ENCODE measurements at regions not wholly inside any gene's neighbourhood (a gene's known extent, or its start where the extent isn't known, plus 50 kb on each side); places are given as distances from the start of the nearest gene placed in this dataset.

DNA sequence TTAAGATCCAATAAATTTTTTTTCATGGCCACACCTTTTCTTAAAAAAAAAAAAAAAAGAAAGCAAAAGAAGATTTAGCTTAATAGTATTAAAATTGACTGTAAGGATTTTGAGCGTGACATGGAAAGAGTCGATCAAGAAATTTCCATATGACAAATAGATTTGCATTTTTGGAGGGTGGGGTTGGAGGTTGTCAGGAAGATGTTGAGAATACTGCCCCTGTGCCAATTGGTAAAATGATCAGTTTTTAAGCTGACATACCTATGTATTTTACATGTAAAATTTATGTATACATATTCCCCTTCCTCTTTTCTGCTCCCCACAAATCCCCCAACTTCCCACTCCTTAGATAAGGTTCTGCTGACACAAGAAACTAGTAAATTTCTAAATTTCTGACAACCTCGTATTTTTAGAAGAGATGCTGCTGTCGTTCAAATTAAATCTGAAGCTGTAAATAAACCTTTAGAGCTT is 520.9 kb downstream of the CD83 start:
- DNase-seq, result no peak
- H3K4me1 ChIP-seq, result peaks cover 36% of the 10 kb centered on the region
- no peaks in the 10 kb centered on the region for H3K27me3 ChIP-seq (ENCODE audit: insufficient read depth in 3 of 3, low read length in 2 of 3)
- 29 to 38% (median 31%) methylated on average over 4 of the region's 4 CpGs for WGBS, 3 donors
- TF ChIP-seq, protein P1, sequence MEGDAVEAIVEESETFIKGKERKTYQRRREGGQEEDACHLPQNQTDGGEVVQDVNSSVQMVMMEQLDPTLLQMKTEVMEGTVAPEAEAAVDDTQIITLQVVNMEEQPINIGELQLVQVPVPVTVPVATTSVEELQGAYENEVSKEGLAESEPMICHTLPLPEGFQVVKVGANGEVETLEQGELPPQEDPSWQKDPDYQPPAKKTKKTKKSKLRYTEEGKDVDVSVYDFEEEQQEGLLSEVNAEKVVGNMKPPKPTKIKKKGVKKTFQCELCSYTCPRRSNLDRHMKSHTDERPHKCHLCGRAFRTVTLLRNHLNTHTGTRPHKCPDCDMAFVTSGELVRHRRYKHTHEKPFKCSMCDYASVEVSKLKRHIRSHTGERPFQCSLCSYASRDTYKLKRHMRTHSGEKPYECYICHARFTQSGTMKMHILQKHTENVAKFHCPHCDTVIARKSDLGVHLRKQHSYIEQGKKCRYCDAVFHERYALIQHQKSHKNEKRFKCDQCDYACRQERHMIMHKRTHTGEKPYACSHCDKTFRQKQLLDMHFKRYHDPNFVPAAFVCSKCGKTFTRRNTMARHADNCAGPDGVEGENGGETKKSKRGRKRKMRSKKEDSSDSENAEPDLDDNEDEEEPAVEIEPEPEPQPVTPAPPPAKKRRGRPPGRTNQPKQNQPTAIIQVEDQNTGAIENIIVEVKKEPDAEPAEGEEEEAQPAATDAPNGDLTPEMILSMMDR (IDR thresholded peaks at IDR 0.05), result no peak
- H3K9me3 ChIP-seq, result no peaks in the 10 kb centered on the region
- H3K36me3 ChIP-seq (ENCODE audit: insufficient read depth in 1 of 2, low read depth in 1 of 2), result no peaks in the 10 kb centered on the region
- H3K27ac ChIP-seq, result peak overlapping the region; percentile 91
- H3K4me3 ChIP-seq, result peak overlapping the region; percentile 57
- intact Hi-C loops (cut with DNase I), result loop anchor here in 1 of 2 donors (5.0 kb wide), 2 partner anchors 96 to 239 kb away; no protein-coding TSS in a partner anchor
- no peak for ATAC-seq

DNA sequence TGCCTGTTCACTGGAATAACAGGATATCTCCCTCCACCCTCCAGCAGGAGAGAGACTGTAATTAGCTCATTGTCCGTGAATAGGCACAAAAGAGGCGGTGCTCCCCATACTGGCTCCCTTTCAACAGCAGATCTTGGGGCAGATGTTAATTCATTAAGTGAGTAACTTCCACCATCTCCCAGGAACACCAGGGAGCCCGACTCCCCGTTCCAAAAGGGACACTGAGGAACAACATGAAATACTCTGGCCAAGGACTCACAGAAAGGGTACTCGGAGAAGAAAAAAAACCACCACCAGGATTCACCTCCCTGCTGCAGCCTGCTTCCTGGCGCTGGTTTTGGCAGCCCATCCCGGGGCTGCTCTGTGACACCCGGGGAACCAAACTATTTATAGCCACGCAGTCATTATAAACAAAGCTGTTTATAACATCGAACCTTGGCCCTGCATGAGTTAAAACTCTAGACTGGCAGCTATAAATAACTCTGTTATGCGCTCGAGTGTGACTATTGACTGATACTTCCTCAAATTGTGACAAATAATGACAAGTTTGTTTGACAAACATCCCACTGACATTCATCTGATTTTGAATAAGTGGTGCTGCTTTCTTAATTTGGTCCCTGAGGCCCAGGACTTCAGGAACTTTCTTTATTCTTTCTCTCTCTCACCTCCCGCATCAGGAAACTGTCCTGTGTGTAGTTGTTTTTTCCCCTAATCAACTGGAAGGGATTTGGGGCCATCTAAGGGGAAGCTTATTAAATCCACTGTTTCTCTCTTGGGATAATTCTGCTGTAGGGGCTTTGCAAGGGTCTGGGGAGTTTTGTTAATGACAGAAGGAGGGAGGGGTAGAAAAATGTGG is 521.6 kb downstream of the CD83 start:
- Histone ChIP-seq H3K36me3 (ENCODE audit: insufficient read depth in 1 of 2, low read depth in 1 of 2) (no peaks in the 10 kb centered on the region), H3K4me1 (peaks cover 38% of the 10 kb centered on the region), H3K27ac (peak overlapping the region; percentile 91), H3K27me3 (ENCODE audit: insufficient read depth in 3 of 3, low read length in 2 of 3) (no peaks in the 10 kb centered on the region), H3K4me3 (peak overlapping the region; percentile 57), H3K9me3 (no peaks in the 10 kb centered on the region)
- ATAC-seq (peak; percentile 91 to 97 (median 96)), DNase-seq (peak; percentile 34 to 85)
- TF ChIP-seq, protein P1 (IDR thresholded peaks at IDR 0.05), result peak; percentile 18
- intact Hi-C loops (cut with DNase I), result loop anchor here in 1 of 2 donors (5.0 kb wide), 2 partner anchors 97 to 238 kb away; no protein-coding TSS in a partner anchor
- WGBS, 3 donors, result 1 to 3% (median 3%) methylated on average over 13 of the region's 13 CpGs

DNA sequence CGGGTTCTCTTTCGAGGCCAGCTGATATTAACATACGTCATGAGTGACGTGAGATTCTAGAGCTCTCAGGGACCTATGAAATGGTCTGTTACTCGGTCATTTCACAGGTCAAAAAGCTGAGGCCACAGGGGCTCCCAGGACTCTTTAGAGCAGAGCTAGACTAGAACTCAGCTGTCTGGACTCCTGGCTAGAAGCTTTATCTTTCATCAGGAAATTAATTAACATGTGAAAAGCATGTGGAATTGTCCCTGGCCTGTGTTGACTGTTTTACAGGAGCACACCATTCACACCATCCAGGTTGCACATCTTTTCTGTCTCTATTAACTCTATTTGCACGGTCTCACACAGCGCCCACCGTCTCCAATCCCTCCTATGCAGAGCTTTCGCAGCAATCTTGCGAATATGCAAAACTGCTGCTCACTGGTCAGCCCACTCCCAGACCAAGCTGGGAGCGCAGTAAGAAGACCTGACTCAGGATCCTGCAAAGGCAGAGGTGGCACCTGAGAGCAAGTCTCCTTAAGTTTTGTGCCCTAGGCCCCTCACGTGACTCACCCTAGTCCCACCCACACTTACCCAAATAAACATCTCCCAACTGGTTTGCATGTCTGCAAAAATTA is 522.5 kb downstream of the CD83 start:
- no peak overlapping the region for H3K4me3 ChIP-seq
- H3K9me3 ChIP-seq, result no peaks in the 10 kb centered on the region
- TF ChIP-seq, protein P1 (IDR thresholded peaks at IDR 0.05), result no peak
- 86 to 90% (median 86%) methylated on average over 12 of the region's 12 CpGs for WGBS, 3 donors
- DNase-seq (no peak), ATAC-seq (peak in 1 of 4 donors; percentile 9)
- H3K4me1 ChIP-seq, result peaks cover 38% of the 10 kb centered on the region
- H3K27ac ChIP-seq, result peak overlapping the region; percentile 91
- H3K36me3 ChIP-seq (ENCODE audit: insufficient read depth in 1 of 2, low read depth in 1 of 2), result no peaks in the 10 kb centered on the region
- intact Hi-C loops (cut with DNase I), result loop anchor here in 1 of 2 donors (5.0 kb wide), 2 partner anchors 98 to 237 kb away; no protein-coding TSS in a partner anchor
- no peaks in the 10 kb centered on the region for H3K27me3 ChIP-seq (ENCODE audit: insufficient read depth in 3 of 3, low read length in 2 of 3)

GRCh38 chr6:14640631-14641030 is 523.1 kb downstream of the CD83 start:
- no peaks in the 10 kb centered on the region for H3K9me3 ChIP-seq
- peaks cover 38% of the 10 kb centered on the region for H3K4me1 ChIP-seq
- no peaks in the 10 kb centered on the region for H3K36me3 ChIP-seq (ENCODE audit: insufficient read depth in 1 of 2, low read depth in 1 of 2)
- intact Hi-C loops (cut with DNase I), result no loop called here
- ATAC-seq (no peak), DNase-seq (no peak)
- H3K4me3 ChIP-seq, result no peak overlapping the region
- peak overlapping the region; percentile 91 for H3K27ac ChIP-seq
- H3K27me3 ChIP-seq (ENCODE audit: insufficient read depth in 3 of 3, low read length in 2 of 3), result no peaks in the 10 kb centered on the region
- TF ChIP-seq, protein P1 (IDR thresholded peaks at IDR 0.05), result no peak
- WGBS, 3 donors, result 52 to 64% (median 64%) methylated on average over 2 of the region's 2 CpGs
